ENCODE measurements at regions not wholly inside any gene's neighbourhood (a gene's known extent, or its start where the extent isn't known, plus 50 kb on each side); places are given as distances from the start of the nearest gene placed in this dataset.

DNA sequence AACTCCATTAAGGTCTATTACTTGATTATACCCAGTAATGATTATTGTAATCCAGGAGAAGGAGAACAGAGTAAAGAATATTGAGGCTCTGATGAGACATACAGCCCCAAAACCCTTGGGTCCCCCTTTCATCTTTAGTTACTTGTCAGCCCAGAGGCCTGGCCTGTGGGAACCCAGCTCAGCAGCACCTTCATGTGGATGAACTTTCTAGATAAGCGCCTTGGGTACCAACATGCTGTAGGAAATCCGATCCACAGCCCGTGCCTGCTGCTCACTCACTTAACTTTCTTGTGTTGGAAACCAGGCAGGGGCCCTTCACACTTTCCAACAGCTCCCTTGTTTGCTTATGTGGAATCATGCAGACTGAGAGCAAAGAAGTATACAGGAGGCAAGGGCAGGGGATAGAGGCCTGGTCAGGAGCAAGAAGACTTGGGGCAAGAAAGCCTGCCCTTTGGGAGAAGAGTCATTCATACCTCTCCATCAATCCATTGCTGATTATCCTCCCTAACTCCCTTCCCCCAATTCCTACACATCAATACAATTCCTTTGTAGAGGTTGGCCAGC, 64.0 kb upstream of the SOX9 start:
- no peak for DNase-seq (ENCODE audit: low spot score)

DNA sequence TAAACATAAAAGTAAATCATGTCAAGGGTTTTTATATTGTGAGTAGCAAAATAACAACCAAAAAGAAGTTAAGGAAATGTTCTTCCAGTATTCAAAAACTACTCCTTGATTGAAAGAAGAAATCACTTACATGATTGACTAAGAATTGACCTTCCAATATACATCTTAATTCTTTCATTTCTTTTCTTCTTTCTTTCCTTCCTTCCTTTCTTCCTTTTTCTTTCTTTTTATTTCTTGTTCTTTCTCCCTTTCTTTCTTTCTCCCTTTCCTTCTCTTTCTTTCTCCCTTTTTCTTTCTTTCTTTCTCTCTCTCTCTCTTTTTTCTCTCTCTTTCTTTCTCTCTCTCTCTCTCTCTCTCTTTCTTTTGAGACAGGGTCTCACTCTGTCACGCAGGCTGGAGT, 60.7 kb upstream of the SOX9 start:
- DNase-seq (ENCODE audit: low spot score): no peak

- no peak for DNase-seq (ENCODE audit: low spot score)
Observed at GRCh38 chr17:72063262-72063661, 57.6 kb upstream of the SOX9 start.

DNA sequence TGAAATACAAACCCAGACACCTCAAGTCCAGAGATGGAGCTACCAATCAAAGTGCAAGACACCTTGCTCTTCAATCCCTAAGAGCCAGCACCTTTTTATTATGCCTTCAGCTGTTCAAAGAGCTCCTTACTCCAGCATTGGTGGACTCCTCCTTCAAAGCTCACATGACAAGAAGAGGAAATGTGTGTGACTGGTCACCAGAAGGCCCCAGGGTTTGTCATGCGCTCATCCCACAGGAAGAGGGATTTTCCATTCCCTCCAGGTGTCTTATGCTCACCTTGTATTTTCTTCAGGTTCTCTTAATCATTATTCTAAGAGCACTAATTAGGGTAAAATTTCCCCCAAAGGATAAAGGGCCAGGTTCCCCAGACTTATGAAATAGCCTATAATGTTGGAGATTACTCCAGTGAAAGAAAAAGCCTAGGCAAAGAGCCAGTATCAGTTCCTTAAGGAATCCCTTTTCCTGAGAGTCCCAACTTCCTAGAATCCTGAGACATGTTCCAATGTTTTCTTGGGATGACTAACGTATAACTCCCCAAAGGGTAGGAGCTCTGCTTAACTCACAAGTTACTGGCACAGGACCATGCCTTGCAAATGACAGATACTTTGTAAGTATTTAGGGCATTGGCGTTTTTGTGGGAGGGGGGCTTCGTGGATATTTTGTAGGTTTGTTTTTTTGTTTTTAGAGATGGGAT, 56.9 kb upstream of the SOX9 start:
- DNase-seq (ENCODE audit: low spot score): no peak

DNA sequence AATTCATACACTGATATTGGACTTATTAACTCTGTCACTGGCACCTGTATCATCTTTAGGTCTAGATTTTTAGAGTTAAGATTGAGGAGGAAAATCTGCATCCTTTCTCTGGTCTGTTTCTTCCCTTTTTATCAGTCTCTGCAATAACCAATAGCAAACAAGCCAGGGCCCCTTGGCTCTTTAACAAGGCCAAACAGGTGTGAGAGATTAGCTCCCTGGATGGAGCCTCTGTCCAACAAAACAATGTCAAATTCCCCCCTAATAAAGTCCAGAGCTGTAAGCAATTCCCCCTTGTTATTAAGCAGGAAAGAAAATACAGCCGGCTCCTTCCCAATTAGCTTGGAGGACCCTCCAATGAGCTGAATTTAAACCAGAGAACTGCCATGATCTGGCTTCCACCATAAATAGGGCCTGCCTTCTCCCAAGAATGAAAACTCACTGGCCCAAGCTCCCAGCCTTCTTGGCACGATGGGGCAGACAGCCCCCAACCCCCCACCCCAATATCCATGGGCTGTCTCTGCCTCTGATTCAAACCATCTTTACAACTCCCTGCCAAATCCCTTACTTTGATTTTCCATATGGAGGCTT, 56.1 kb upstream of the SOX9 start:
- no peak for DNase-seq (ENCODE audit: low spot score)

DNA sequence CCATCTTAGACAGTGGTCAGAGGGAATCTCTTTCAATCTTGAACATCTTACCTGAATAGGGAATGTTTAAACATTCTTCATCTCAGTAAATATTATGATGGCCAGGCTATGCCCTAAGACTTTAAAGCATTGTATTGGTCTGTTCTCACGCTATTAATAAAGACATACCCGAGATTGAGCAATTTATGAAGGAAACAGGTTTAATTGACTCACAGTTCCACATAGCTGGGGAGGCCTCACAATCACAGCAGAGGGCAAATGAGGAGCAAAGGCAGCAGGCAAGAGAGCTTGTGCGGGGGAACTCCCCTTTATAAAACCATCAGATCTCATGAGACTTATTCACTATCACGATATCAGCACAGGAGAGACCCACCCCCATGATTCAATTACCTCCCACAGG, 55.3 kb upstream of the SOX9 start:
- DNase-seq (ENCODE audit: low spot score): no peak

- DNase-seq (ENCODE audit: low spot score): no peak
Observed at GRCh38 chr17:72068643-72069042, 52.2 kb upstream of the SOX9 start.

DNA sequence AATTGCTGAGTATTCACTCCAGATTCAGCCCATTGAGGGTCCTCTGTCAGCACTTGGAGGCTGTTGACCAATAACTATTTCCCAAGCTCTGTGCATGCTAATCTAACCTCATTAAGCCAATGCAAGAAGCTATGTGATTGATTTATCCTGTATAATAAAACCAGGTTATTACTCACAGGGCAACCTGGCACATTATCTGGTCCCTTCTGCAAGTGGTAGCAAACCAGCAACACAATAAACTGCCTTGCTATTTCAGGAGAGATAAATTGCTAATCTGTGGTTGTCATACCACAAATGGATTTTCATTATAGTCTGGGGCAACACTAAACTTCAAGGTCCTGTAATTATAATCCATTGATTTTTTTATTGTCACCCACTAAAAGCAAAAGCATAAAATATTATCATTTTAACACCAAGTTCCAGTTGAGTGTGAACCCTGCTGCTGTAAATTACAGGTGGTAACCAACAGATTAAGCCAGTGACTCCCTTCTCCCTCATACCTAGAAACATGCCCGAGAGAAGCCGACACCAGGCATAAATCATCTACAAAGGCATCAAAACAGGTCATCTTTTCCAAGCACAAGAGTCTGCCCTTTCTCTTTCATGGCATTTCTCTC, 51.1 kb upstream of the SOX9 start:
- no peak for DNase-seq (ENCODE audit: low spot score)

Measured in H4 (cell line).